Occipital lobe (tissue), 1 donor: ENCODE measurements at regions not wholly inside any gene's neighbourhood (a gene's known extent, or its start where the extent isn't known, plus 50 kb on each side); places are given as distances from the start of the nearest gene placed in this dataset.
"Not testable (repeated sequence)": the region's sequence is repeated elsewhere in the genome, so short reads cannot be mapped to it uniquely, and the experiment has no call there.

ENCODE experiments used
- DNase-seq: peaks from one replicate; lab custom pipeline; 2025; lab: John Stamatoyannopoulos, UW

GRCh38 chr22:49466878-49467595, 360.6 kb downstream of the BRD1 start:
- no peak for DNase-seq

GRCh38 chr22:49464037-49464436, 363.6 kb downstream of the BRD1 start:
- no peak for DNase-seq

GRCh38 chr22:49462795-49463194, 364.9 kb downstream of the BRD1 start:
- DNase-seq = no peak

DNA sequence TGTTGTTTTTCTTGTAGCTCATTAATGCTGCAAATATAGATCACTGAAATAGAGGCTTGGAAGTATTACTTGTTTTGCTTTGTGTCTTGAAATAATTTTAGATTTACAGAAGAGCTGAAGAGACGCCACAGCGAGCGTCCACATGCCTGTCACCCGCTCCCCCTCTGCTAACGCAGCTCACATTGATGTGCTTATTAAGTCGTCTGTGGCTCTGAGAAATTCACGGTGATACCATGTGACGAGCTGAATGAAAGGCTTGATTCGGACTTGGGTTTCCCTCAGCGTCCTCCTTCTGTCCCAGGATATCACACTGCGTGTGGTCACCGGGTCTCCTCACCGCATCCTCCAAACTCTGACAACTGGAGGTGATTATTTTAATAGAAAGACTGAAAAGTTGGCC, 365.4 kb downstream of the BRD1 start:
- no peak for DNase-seq

DNA sequence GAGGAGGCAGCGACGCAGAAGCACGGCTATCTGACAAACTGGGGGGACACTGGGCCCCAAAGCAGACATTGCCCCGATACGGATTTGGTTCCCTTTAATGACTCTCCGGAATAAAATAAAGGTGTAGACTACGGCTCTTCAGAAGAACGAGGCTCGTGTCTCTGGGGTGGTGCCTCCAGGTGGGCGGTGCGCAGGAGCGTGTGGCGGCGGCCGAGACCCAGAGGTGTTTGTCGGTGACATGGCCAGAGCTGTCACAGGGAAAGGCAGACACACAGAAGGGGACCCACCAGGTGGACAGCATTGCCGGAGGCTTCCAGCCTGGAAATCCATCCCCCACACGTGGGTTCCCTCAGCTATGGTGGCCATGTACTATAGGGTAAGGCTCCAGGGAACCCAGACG, 366.0 kb downstream of the BRD1 start:
- DNase-seq = no peak

DNA sequence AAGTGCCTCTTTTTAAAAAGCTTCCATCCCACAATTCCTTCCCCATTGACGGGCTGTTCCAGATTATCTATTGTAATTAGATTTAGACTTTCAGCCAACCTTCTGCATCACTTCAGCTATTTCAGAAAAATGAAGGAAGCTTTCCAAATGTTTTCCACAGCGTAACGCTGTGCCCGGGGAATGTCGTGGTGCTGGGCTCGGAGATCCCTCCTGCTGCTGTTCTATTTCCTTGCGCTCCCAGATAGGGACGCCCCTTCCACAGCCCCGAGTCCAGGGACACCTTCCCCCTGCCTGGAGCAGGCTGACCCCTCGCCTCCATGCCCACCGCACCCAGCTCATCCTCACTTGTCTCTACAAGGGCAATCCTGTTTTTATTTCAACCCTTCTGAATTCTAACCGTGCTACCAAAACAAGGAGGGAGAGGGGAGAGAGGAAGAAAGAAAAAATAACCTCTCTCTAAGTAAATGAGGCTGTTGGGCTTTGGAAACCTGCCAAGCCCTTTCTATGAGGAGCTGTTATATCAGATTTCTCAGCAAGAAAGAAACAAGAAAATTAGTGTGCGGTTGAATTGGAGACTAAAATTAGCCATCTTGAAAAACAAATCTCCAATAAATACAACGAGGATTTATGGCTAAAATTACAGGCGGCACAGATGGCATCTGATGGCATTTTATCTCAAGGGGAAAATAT, 366.9 kb downstream of the BRD1 start:
- DNase-seq = no peak

DNA sequence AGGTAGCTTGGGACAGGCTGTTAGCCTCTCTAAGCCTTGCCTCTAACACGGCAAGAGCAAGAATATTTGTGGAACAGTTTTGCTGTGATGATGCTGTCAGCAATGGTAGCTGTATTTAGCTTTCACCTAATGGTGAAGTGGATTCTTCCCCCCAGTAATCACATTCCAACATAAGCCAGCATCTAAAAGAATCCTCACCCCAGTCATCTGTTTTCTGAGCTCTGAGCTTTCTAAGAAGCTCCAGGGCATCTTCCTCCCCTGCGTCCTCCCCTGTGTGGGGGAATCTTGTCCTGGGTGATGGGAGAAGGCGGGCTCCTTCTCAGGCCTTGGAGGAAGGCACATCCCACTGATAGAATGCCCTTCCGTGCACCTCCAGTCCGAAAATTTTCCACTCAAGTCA, 367.6 kb downstream of the BRD1 start:
- no peak for DNase-seq

DNA sequence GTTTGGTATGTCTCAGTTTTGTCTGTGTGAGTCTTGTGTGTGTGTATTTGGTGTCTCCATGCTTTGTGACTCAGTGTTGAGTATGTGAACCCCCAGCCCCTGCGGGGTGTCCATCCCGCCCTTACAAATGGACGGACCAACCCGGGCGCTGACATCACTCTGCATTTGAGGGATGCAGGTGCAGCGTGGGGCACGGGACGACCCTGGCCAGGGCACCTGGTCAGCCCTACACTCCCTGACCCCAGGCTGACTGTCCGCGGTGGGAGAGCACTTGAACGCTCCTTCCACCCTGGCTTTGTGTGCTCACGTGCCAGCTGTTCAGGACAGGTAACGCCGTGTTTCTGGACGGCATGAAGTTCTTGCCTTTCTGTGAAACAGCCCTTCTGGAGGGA, 369.0 kb downstream of the BRD1 start:
- DNase-seq = no peak

DNA sequence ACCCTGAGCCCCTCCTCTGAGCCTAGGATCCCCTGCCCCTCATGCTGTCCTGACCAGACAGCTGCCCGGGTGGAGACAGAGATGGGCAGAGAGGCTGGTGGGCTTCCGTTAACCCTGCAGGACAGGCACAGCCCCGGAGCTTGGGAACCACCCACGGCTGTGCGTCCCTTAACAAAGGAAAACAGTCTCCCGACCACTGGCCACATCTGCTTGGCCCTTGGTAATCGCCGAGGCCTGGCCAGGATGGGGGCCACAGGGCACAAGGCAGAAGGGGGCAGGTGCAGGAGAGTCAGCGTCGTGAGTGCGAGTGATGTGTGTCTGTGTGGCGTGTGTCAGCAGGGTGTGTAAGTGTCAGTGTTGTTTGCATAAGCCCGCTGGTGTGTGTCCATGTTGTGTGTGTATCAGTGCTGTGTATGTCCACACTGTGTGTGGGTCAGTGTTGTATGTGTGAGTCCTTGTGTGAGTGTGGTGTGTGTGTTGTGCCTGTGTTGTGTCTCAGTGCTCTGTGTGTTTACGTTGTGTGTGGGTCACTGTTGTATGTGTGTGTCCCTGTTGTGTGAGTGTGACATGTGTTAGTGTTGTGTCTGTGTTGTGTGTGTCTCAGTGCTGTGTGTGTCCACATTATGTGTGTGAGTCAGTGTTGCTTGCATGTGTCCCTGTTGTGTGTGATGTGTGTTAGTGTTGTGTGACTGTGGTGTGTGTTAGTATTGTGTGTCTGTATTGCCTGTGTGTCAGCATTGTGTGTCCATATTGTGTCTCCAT, 369.5 kb downstream of the BRD1 start:
- DNase-seq = no peak

GRCh38 chr22:49457146-49457545, 370.5 kb downstream of the BRD1 start:
- no peak for DNase-seq

- no peak for DNase-seq
These were observed 372.1 kb downstream of the BRD1 start for GRCh38 chr22:49455595-49455994.

GRCh38 chr22:49454726-49455125, 372.9 kb downstream of the BRD1 start:
- no peak for DNase-seq

DNA sequence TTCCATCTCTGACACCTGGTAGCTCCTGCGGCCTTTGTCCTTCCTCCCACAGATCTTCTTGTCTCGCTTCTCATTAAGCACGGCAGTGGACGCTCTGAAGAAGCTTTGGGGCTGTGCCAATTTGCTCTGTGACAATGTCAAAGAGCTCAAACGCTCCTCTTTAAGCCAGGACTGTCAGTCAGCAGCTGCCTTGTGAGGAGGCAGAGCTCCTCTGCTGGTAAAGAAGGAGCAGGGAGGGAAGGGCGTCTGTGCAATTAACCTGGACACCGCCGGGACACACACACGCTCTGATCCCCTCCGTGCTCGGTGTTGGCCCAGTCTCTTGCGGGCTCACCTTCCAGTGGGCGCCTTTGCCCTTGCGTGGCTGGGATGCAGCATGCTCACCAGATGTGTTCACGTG, 373.9 kb downstream of the BRD1 start:
- no peak for DNase-seq

DNA sequence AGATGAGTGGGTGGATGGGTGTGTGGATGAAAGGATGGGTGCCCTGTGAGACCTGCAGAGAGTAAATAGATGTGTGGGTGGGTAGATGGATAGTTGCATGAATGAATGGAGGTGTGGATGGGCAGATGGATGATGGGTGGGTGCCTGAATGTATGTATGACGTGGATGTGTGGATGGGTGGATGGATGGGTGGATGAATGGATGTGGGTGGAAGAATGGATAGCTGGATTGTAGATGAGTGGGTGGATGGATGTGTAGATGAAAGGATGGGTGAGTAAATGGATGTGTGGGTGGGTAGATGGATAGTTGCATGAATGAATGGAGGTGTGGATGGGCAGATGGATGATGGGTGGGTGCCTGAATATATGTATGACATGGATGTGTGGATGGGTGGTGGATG, 374.7 kb downstream of the BRD1 start:
- DNase-seq = not testable (repeated sequence)

DNA sequence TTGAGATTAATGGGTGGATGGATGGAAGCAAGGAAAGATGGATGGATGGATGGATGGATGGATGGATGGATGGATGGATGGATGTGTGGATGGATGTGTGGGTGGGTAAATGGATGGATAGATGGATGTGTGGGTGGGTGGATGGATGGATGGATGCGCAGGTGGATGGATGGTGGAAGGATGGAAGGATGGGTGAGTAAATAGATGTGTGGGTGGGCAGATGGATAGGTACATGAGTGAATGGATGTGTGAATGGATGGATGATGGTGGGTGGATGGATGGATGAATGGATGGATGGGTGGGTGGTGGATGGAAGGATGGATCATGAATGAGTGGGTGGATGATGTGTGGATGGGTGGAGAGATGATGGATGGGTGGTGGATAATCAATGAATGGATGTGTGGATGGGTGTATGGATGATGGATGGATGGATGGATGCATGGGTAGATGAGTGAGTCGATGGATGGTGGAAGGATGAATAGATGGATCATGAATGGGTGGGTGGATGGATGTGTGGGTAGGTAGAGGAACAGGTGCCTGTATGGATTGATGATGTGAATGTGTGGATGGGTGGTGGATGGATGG, 375.2 kb downstream of the BRD1 start:
- no peak for DNase-seq

DNA sequence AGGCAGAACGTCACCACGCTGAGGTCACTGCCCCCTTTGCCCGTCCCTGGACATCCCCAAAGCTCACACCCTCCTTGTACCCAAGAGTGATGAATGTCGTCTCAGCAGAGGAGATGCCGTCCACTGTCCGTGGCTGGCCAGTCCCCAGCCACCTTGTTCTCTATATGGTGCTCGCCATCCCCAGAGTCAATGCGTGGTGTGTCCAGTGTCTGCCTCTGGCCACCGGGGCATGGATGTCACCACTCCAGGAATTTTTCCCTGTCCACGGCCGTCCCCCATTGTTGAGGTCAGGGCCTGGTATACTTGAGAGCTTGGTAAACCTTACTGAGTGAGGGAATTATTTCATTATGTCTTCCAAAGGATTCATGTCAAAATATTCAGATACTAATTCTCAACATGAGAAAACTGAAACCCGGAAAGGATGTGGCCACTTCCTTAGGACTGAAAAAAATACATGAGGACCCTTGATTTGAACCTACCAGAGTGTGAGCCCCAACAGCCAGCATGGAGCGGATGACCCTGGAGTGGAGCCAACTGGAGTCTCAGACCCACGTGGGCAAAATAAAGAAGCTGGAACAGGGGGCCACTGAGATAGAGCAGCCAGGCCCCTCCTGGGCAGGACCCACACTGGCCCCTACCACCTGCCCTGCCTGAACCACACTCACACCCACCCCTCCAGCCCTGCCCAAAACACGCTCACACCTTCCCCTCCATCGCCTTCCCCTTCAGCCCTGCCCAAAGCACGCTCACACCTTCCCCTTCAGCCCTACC, 376.4 kb downstream of the BRD1 start:
- DNase-seq = no peak

- DNase-seq = no peak
These were observed 377.2 kb downstream of the BRD1 start for GRCh38 chr22:49450498-49450897.

GRCh38 chr22:49449811-49450446, 377.7 kb downstream of the BRD1 start:
- DNase-seq = no peak

DNA sequence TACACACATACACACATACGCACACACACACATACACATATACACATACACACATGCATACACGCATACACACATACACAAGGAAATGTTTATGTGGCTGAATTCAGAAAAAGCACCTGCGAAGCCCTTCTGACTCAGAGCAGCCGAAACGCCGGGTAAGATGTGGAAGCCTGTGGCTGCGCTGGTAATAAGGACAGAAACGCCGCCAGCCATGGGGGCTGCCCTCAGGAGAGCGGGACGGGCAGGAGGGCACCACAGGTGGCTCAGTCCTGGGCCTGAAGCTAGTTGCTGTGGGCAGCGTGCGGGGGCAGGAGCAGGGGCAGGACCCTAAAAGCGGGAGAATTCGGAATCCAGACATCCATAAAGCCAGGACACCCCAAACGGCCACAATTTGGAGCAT, 378.3 kb downstream of the BRD1 start:
- no peak for DNase-seq

DNA sequence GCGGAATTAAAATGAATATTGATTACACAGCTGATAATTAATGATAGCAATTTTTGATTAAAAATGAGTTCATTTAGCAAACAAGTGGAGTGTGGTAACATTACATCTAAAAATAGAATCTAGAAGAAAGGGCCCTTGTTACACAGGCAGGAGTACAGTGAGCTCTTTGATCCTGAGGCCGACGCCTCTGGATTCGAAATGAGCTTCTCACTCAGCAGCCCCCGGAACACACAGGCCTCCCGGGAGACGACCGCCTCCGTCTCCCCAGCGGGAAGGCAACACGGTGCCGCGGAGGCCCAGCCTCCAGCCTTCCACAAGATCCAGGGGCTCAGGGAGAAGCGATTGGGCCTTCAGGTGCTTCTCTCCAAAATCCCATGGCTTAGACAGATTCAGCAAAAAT, 379.1 kb downstream of the BRD1 start:
- DNase-seq = peak; percentile 54

- no peak for DNase-seq
These were observed 379.8 kb downstream of the BRD1 start for GRCh38 chr22:49447837-49448236.
